ENCODE measurements at regions not wholly inside any gene's neighbourhood (a gene's known extent, or its start where the extent isn't known, plus 50 kb on each side); places are given as distances from the start of the nearest gene placed in this dataset.

DNA sequence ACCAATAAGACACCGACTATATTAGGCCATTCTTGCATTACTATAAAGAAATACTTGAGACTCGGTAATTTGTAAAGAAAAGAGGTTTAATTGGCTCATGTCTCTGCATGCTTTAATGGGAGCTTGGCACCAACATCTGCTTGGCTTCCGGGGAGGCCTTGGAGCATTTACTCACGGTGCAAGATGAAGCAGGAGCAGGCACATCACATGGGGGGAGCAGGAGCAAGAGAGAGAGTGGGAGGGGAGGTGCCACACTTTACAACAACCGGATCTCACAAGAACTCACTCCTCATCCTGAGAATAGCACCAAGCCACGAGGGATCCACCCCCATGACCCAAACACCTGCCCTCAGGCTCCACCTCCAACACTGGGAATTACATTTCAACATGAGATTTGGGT lies 224.8 kb downstream of the KLF5 start:
- Histone ChIP-seq H3K4me1 (peaks cover 0 to 5% (median 0%) of the 10 kb centered on the region in 10 experiments; a peak in 1 of 20 replicates), H4K20me1 (no peaks in the 10 kb centered on the region), H3K4me3 (no peak overlapping the region), H3K9me3 (replicated peaks in 1 of 11) (peaks cover 0 to 10% (median 0%) of the 10 kb centered on the region in 11 experiments; a peak in 5 of 22 replicates), H3K36me3 (no peaks in the 10 kb centered on the region), H3K27me3 (no peaks in the 10 kb centered on the region), H3K4me2 (no peak overlapping the region), H3K27ac (no peak overlapping the region), H3K9ac (no peak overlapping the region)
- TF ChIP-seq Cebpa-rat (IDR thresholded peaks at IDR 0.05) = no peak

DNA sequence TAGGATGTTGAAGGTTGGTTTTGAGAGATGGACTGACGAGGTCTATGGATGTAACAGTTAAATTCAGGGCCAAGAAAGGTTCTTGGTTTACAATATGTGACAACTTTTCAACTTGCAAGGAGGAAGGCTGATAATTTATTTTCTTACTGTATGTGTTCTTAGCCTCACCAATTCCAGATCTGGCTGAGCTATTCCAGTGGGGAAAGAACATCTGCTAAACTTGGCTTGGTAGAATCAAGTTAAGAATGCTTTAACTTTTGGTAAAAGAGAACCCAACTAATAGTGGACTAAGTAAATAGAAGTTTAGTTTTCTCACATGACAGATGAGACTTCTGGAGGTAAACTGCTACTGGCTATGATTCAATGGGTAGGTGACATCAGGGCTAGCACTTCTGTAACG lies 222.9 kb downstream of the KLF5 start:
- Histone ChIP-seq H3K27me3 (no peaks in the 10 kb centered on the region), H3K4me3 (no peak overlapping the region), H3K9ac (no peak overlapping the region), H3K4me1 (no peaks in the 10 kb centered on the region), H3K27ac (no peak overlapping the region), H3K4me2 (no peak overlapping the region), H3K9me3 (replicated peaks in 1 of 11) (peaks cover 0 to 14% (median 4%) of the 10 kb centered on the region in 11 experiments; a peak in 5 of 22 replicates), H4K20me1 (no peaks in the 10 kb centered on the region), H3K36me3 (no peaks in the 10 kb centered on the region)
- no peak for TF ChIP-seq Cebpa-rat (IDR thresholded peaks at IDR 0.05)

DNA sequence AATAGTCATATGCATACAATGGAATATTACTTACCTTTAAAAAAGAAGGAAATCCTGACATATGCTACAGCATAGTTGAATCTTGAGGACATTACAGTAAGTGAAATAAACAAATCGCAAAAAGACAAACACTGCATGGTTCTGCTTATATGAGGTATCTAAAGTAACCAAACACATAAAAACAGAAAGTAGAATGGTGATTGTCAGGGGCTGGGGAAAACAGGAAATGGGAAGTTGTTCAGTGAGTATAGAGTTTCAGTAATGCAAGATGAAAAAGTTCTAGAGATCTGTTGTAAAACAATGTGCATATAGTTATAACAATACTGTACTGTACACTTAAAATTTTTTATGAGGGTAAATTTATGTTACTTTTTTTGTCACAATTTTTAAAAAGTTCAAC lies 219.4 kb downstream of the KLF5 start:
- peaks cover 0 to 19% (median 5%) of the 10 kb centered on the region in 11 experiments; a peak in 5 of 22 replicates for H3K9me3 ChIP-seq (replicated peaks in 1 of 11)
- no peaks in the 10 kb centered on the region for H3K36me3 ChIP-seq
- no peak overlapping the region for H3K4me2 ChIP-seq
- no peak overlapping the region for H3K27ac ChIP-seq
- no peak overlapping the region for H3K9ac ChIP-seq
- no peak overlapping the region for H3K4me3 ChIP-seq
- H3K27me3 ChIP-seq = no peaks in the 10 kb centered on the region
- no peak for TF ChIP-seq Cebpa-rat (IDR thresholded peaks at IDR 0.05)
- no peaks in the 10 kb centered on the region for H4K20me1 ChIP-seq
- no peaks in the 10 kb centered on the region for H3K4me1 ChIP-seq

DNA sequence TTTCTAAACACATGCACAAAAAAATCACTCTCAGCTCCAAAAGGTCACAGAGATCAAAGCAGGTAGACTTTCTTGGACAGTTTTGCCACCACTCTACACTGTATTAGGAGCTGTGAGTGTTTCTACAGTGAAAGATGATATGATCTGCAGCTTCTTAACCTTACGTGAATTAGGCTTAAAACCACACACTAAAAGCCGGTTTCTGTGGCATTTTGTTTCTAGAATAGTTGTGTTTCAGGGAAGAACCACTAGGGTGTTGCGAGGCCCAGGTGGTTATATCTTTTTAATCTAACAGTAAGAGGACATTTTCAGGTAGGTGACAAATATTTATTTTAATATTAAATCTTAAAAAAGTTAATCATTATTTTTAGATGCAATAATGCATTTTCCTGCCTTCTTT lies 216.4 kb downstream of the KLF5 start:
- H3K36me3 ChIP-seq = no peaks in the 10 kb centered on the region
- H3K4me1 ChIP-seq = no peaks in the 10 kb centered on the region
- H3K27ac ChIP-seq = no peak overlapping the region
- no peak overlapping the region for H3K9ac ChIP-seq
- no peak for TF ChIP-seq Cebpa-rat (IDR thresholded peaks at IDR 0.05)
- H3K4me2 ChIP-seq = no peak overlapping the region
- peaks cover 2 to 25% (median 9%) of the 10 kb centered on the region in 11 experiments; a peak in 16 of 22 replicates for H3K9me3 ChIP-seq (replicated peaks in 1 of 11)
- H3K4me3 ChIP-seq = no peak overlapping the region
- no peaks in the 10 kb centered on the region for H4K20me1 ChIP-seq
- H3K27me3 ChIP-seq = no peaks in the 10 kb centered on the region

DNA sequence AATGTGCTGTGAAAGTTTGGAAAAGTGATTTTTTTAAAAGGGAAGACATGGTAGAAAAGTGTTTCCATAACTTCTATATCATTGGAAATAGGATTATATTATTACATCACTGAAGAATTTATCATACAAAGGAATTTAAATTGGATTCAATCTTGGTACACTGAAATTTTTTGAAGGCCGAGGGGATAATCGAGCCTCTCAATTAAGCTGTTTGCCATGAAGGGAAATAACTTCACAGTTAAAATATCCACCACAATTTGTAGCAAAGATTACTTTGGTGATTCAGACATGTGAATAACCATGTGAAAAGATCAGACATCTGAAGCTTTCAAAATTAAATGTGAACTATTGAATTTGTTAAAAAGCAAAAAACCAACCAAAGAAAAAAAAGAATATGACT lies 215.3 kb downstream of the KLF5 start:
- H3K4me2 ChIP-seq = no peak overlapping the region
- H3K27ac ChIP-seq = no peak overlapping the region
- H3K36me3 ChIP-seq = no peaks in the 10 kb centered on the region

DNA sequence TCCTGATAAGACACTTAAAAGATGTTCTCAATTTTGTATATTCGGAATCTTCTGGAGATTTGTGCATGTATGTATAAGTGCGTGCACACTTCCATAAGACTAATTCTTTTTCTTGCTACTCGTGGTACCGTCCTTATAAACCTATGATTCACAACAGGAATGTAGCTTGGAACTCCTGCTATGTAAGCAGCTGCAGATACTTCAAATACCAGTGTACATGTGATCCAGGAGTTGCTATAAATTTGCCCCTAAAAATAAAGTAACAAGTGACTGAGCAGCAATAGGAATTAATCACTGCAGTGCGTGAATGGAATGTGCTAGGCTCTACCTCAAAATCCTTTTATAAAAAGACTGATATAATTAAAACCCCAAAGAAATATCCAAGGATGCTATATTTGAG lies 214.9 kb downstream of the KLF5 start:
- Histone ChIP-seq H3K9ac (no peak overlapping the region), H3K4me2 (no peak overlapping the region), H3K9me3 (replicated peaks in 1 of 11) (peaks cover 8 to 38% (median 18%) of the 10 kb centered on the region in 11 experiments; a peak in 20 of 22 replicates), H3K4me3 (no peak overlapping the region), H3K36me3 (no peaks in the 10 kb centered on the region), H3K4me1 (no peaks in the 10 kb centered on the region), H3K27me3 (no peaks in the 10 kb centered on the region), H3K27ac (no peak overlapping the region), H4K20me1 (no peaks in the 10 kb centered on the region)
- no peak for TF ChIP-seq Cebpa-rat (IDR thresholded peaks at IDR 0.05)

More for the DNA sequence above, 215.3 kb downstream of the KLF5 start:
- H3K4me3 ChIP-seq = no peak overlapping the region
- no peak for TF ChIP-seq Cebpa-rat (IDR thresholded peaks at IDR 0.05)
- no peaks in the 10 kb centered on the region for H3K4me1 ChIP-seq
- peaks cover 8 to 34% (median 18%) of the 10 kb centered on the region in 11 experiments; a peak in 20 of 22 replicates for H3K9me3 ChIP-seq (replicated peaks in 1 of 11)
- no peaks in the 10 kb centered on the region for H3K27me3 ChIP-seq
- H3K9ac ChIP-seq = no peak overlapping the region
- H4K20me1 ChIP-seq = no peaks in the 10 kb centered on the region

DNA sequence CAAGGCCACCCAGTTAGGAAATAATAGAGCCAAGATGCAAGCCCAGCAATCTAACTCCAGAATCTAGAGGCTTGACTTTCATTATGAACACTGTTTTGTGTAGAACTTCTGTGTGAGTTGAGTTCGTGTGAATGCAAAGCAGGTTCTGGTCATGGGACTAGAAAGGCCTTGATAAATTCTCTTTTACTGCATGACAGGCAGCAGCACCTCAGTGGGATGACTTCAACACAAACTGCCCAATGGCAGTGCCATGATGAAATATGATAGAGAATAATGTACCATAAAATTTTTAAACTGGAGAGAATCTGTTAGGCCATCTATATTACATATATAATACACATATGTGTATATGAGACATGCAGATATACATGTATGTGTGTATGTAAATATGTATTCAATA lies 214.5 kb downstream of the KLF5 start:
- no peak overlapping the region for H3K4me3 ChIP-seq
- no peak overlapping the region for H3K27ac ChIP-seq
- no peaks in the 10 kb centered on the region for H3K27me3 ChIP-seq
- TF ChIP-seq Cebpa-rat (IDR thresholded peaks at IDR 0.05) = no peak
- no peak overlapping the region for H3K4me2 ChIP-seq
- H4K20me1 ChIP-seq = no peaks in the 10 kb centered on the region
- H3K36me3 ChIP-seq = no peaks in the 10 kb centered on the region
- H3K9ac ChIP-seq = no peak overlapping the region
- peaks cover 8 to 43% (median 18%) of the 10 kb centered on the region in 11 experiments; a peak in 20 of 22 replicates for H3K9me3 ChIP-seq (replicated peaks in 1 of 11)
- no peaks in the 10 kb centered on the region for H3K4me1 ChIP-seq

DNA sequence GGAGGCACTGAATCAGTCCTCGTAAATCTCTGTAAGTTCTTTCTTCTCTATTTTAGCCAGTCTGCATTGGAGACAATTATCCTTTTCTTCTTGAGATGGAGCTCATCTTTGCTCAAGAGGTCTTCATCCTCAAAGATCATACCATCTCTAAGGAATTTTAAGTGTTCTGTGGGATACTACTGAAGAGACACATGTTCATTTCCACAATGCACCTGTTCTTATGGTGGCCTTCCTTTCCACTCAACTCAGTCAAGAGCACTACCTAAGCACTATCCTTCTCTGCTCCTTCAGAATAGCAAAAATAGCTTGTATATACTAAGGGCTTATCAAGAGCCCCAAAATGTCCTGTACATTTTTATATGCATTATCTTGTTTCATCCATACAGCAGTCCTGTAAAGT lies 214.0 kb downstream of the KLF5 start:
- no peaks in the 10 kb centered on the region for H3K4me1 ChIP-seq
- no peak overlapping the region for H3K4me3 ChIP-seq
- H3K27ac ChIP-seq = no peak overlapping the region
- no peaks in the 10 kb centered on the region for H3K36me3 ChIP-seq
- H3K4me2 ChIP-seq = no peak overlapping the region
- no peaks in the 10 kb centered on the region for H4K20me1 ChIP-seq
- H3K27me3 ChIP-seq = no peaks in the 10 kb centered on the region
- no peak overlapping the region for H3K9ac ChIP-seq
- peaks cover 8 to 44% (median 18%) of the 10 kb centered on the region in 11 experiments; a peak in 20 of 22 replicates for H3K9me3 ChIP-seq (replicated peaks in 1 of 11)
- no peak for TF ChIP-seq Cebpa-rat (IDR thresholded peaks at IDR 0.05)

DNA sequence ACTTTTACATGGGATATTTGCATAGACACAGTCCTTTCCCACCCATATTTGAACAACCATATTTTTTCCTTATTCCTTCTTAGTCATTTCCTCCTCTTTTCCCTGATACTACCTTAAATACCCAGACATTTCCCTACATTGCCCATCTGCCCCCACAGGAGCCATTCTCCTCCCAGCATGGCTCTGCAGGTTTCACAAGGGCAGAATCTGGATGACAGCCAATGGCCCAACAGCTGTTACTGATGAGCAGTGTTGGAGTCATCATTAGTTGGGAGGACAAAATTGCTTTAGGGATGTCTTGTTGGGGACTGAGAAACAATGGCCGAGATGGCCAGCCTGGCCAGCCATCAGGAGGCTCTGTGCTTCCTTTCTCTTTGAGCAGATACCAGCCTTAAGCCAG lies 209.5 kb downstream of the KLF5 start:
- no peaks in the 10 kb centered on the region for H3K27me3 ChIP-seq

DNA sequence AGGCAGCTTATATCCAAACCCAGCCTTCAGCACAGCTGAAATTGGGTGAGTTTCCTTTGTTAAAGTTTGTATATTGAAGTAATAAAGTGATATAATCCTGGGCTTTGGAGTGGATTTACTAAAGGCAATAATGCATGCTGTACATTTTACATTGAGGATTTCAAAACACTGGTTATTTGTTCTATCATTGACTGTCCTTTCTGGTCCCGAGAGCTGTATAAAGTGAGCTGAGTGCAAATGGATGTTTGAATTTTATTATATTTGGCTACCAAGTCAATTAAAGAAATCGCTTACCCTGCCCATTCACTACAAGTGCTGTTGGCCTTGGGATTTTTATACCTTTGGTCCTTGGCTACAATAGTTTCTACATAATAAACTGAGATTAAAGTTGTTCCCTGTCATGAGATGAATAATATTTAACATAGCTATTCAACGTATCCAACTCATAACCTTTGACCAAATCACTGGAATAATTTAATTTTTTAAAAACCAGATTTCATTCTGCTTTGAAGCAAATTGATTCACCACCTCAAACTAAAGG lies 207.9 kb downstream of the KLF5 start:
- Histone ChIP-seq H3K4me3 (no peak overlapping the region), H3K36me3 (no peaks in the 10 kb centered on the region), H3K27ac (no peak overlapping the region), H3K4me1 (peaks cover 0 to 7% (median 4%) of the 10 kb centered on the region in 10 experiments; a peak in 13 of 20 replicates), H3K9ac (no peak overlapping the region), H3K27me3 (no peaks in the 10 kb centered on the region), H3K9me3 (replicated peaks in 1 of 11) (peaks cover 7 to 33% (median 11%) of the 10 kb centered on the region in 11 experiments; a peak in 20 of 22 replicates), H3K4me2 (no peak overlapping the region), H4K20me1 (no peaks in the 10 kb centered on the region)
- no peak for TF ChIP-seq Cebpa-rat (IDR thresholded peaks at IDR 0.05)

More for the DNA sequence above, 209.5 kb downstream of the KLF5 start:
- Histone ChIP-seq H3K9ac (no peak overlapping the region), H3K4me3 (no peak overlapping the region), H3K36me3 (no peaks in the 10 kb centered on the region), H3K27ac (no peak overlapping the region), H3K4me1 (no peaks in the 10 kb centered on the region), H3K4me2 (no peak overlapping the region), H3K9me3 (replicated peaks in 1 of 11) (peaks cover 7 to 28% (median 11%) of the 10 kb centered on the region in 11 experiments; a peak in 20 of 22 replicates), H4K20me1 (no peaks in the 10 kb centered on the region)
- no peak for TF ChIP-seq Cebpa-rat (IDR thresholded peaks at IDR 0.05)

Measured in BLaER1 treated with 17β-estradiol and CSF1 and Interleukin-3, amounts not matched to agents 10 nM and 100 nM (cell line).